SJSA1 (cell line): ENCODE measurements at regions not wholly inside any gene's neighbourhood (a gene's known extent, or its start where the extent isn't known, plus 50 kb on each side); places are given as distances from the start of the nearest gene placed in this dataset.

ENCODE experiments used
- DNase-seq, 2 experiments: peaks; one replicate each; pipeline ENCODE4 v3.0.0-alpha.2; 2015 to 2020; ENCODE audit warnings: low spot score in 2 of 2, low read depth in 1 of 2
- H3K27ac ChIP-seq: fragments of 250-450 bp; sonication (Bioruptor Pico); 2 replicates; pipeline ENCODE4 v1.5.1; 2020; ENCODE audit warnings: mild to moderate bottlenecking, moderate library complexity
- H3K27me3 ChIP-seq: fragments of 250-450 bp; sonication (Bioruptor Pico); replicated peaks from 2 replicates; pipeline ENCODE4 v1.5.1; 2020; ENCODE audit warnings: mild to moderate bottlenecking, moderate library complexity
- H3K36me3 ChIP-seq: fragments of 250-450 bp; sonication (Bioruptor Pico); 2 replicates; pipeline ENCODE4 v1.5.1; 2020; ENCODE audit warnings: mild to moderate bottlenecking
- H3K4me1 ChIP-seq: fragments of 250-450 bp; sonication (Bioruptor Pico); replicated peaks from 2 replicates; pipeline ENCODE4 v1.6.1; 2021; ENCODE audit warnings: mild to moderate bottlenecking
- H3K4me3 ChIP-seq: fragments of 250-450 bp; sonication (Bioruptor Pico); 2 replicates; pipeline ENCODE4 v1.5.1; 2020; ENCODE audit warnings: mild to moderate bottlenecking
- H3K9me3 ChIP-seq: fragments of 250-450 bp; sonication (Bioruptor Pico); replicated peaks from 2 replicates; pipeline ENCODE4 v1.5.1; 2020; ENCODE audit warnings: mild to moderate bottlenecking

- H3K36me3 ChIP-seq: no peaks in the 10 kb centered on the region
- H3K9me3 ChIP-seq: no peaks in the 10 kb centered on the region; the same call in 1 of the 2 replicates
- no peak overlapping the region for H3K4me3 ChIP-seq
- no peak for DNase-seq
- no peaks in the 10 kb centered on the region for H3K4me1 ChIP-seq
- H3K27ac ChIP-seq: no peak overlapping the region
- H3K27me3 ChIP-seq: no peaks in the 10 kb centered on the region
Measured at GRCh38 chr14:27958757-27959156, 807.8 kb upstream of the FOXG1 start.

- H3K9me3 ChIP-seq: no peaks in the 10 kb centered on the region; the same call in 1 of the 2 replicates
- no peak for DNase-seq
- H3K4me3 ChIP-seq: no peak overlapping the region
- H3K27ac ChIP-seq: no peak overlapping the region
- no peaks in the 10 kb centered on the region for H3K27me3 ChIP-seq
- H3K4me1 ChIP-seq: no peaks in the 10 kb centered on the region
- H3K36me3 ChIP-seq: no peaks in the 10 kb centered on the region
Measured at GRCh38 chr14:27995691-27996090, 770.9 kb upstream of the FOXG1 start.

- Histone ChIP-seq H3K9me3 (no peaks in the 10 kb centered on the region), H3K27me3 (no peaks in the 10 kb centered on the region), H3K4me3 (no peak overlapping the region)
Measured at GRCh38 chr14:28001002-28001401, 765.6 kb upstream of the FOXG1 start.

GRCh38 chr14:28012629-28013415 is 753.8 kb upstream of the FOXG1 start:
- Histone ChIP-seq H3K9me3 (no peaks in the 10 kb centered on the region), H3K4me1 (no peaks in the 10 kb centered on the region), H3K36me3 (no peaks in the 10 kb centered on the region), H3K27ac (no peak overlapping the region), H3K4me3 (no peak overlapping the region), H3K27me3 (no peaks in the 10 kb centered on the region)
- no peak for DNase-seq

More at GRCh38 chr14:28001002-28001401, 765.6 kb upstream of the FOXG1 start:
- Histone ChIP-seq H3K4me1 (no peaks in the 10 kb centered on the region), H3K36me3 (no peaks in the 10 kb centered on the region), H3K27ac (no peak overlapping the region)
- DNase-seq: no peak

GRCh38 chr14:28020112-28020511 is 746.5 kb upstream of the FOXG1 start:
- Histone ChIP-seq H3K9me3 (no peaks in the 10 kb centered on the region; the same call in 1 of the 2 replicates), H3K27ac (no peak overlapping the region), H3K4me3 (no peak overlapping the region), H3K4me1 (no peaks in the 10 kb centered on the region), H3K36me3 (no peaks in the 10 kb centered on the region), H3K27me3 (no peaks in the 10 kb centered on the region)
- DNase-seq: no peak

- H3K27me3 ChIP-seq: no peaks in the 10 kb centered on the region
- H3K27ac ChIP-seq: no peak overlapping the region
- no peaks in the 10 kb centered on the region for H3K36me3 ChIP-seq
- H3K9me3 ChIP-seq: no peaks in the 10 kb centered on the region; the same call in 1 of the 2 replicates
- no peak for DNase-seq
- H3K4me1 ChIP-seq: no peaks in the 10 kb centered on the region
- H3K4me3 ChIP-seq: no peak overlapping the region
Measured at GRCh38 chr14:28023853-28024252, 742.7 kb upstream of the FOXG1 start.

GRCh38 chr14:28052251-28052650 is 714.3 kb upstream of the FOXG1 start:
- Histone ChIP-seq H3K4me1 (no peaks in the 10 kb centered on the region), H3K27ac (no peak overlapping the region), H3K9me3 (no peaks in the 10 kb centered on the region), H3K4me3 (no peak overlapping the region), H3K27me3 (no peaks in the 10 kb centered on the region), H3K36me3 (no peaks in the 10 kb centered on the region)
- DNase-seq: no peak

- Histone ChIP-seq H3K9me3 (no peaks in the 10 kb centered on the region), H3K4me1 (no peaks in the 10 kb centered on the region)
- DNase-seq: no peak
Measured at GRCh38 chr14:28055008-28055407, 711.6 kb upstream of the FOXG1 start.

GRCh38 chr14:28057359-28058296 is 709.0 kb upstream of the FOXG1 start:
- H3K36me3 ChIP-seq: no peaks in the 10 kb centered on the region
- no peaks in the 10 kb centered on the region for H3K27me3 ChIP-seq
- no peaks in the 10 kb centered on the region for H3K9me3 ChIP-seq
- H3K27ac ChIP-seq: no peak overlapping the region
- DNase-seq: no peak
- no peaks in the 10 kb centered on the region for H3K4me1 ChIP-seq
- H3K4me3 ChIP-seq: no peak overlapping the region

More at GRCh38 chr14:28055008-28055407, 711.6 kb upstream of the FOXG1 start:
- no peaks in the 10 kb centered on the region for H3K27me3 ChIP-seq
- no peak overlapping the region for H3K27ac ChIP-seq
- H3K36me3 ChIP-seq: no peaks in the 10 kb centered on the region
- H3K4me3 ChIP-seq: no peak overlapping the region

- H3K36me3 ChIP-seq: no peaks in the 10 kb centered on the region
- no peaks in the 10 kb centered on the region for H3K27me3 ChIP-seq
- H3K4me3 ChIP-seq: no peak overlapping the region
- no peak overlapping the region for H3K27ac ChIP-seq
- H3K9me3 ChIP-seq: no peaks in the 10 kb centered on the region
- H3K4me1 ChIP-seq: no peaks in the 10 kb centered on the region
- no peak for DNase-seq
Measured at GRCh38 chr14:28059254-28059653, 707.3 kb upstream of the FOXG1 start.

GRCh38 chr14:28061006-28061405 is 705.6 kb upstream of the FOXG1 start:
- Histone ChIP-seq H3K4me3 (no peak overlapping the region), H3K27me3 (no peaks in the 10 kb centered on the region), H3K27ac (no peak overlapping the region), H3K4me1 (no peaks in the 10 kb centered on the region), H3K9me3 (no peaks in the 10 kb centered on the region), H3K36me3 (no peaks in the 10 kb centered on the region)
- DNase-seq: no peak

- no peak for DNase-seq
Measured at GRCh38 chr14:28077021-28077420, 689.6 kb upstream of the FOXG1 start.

GRCh38 chr14:28083389-28083788 is 683.2 kb upstream of the FOXG1 start:
- Histone ChIP-seq H3K27ac (no peak overlapping the region), H3K36me3 (no peaks in the 10 kb centered on the region), H3K4me3 (no peak overlapping the region), H3K27me3 (no peaks in the 10 kb centered on the region), H3K4me1 (no peaks in the 10 kb centered on the region), H3K9me3 (no peaks in the 10 kb centered on the region)
- DNase-seq: no peak

More at GRCh38 chr14:28077021-28077420, 689.6 kb upstream of the FOXG1 start:
- H3K4me3 ChIP-seq: no peak overlapping the region
- no peaks in the 10 kb centered on the region for H3K36me3 ChIP-seq
- no peaks in the 10 kb centered on the region; the same call in 1 of the 2 replicates for H3K9me3 ChIP-seq
- no peaks in the 10 kb centered on the region for H3K27me3 ChIP-seq
- no peaks in the 10 kb centered on the region for H3K4me1 ChIP-seq
- no peak overlapping the region for H3K27ac ChIP-seq

GRCh38 chr14:28088125-28088524 is 678.5 kb upstream of the FOXG1 start:
- Histone ChIP-seq H3K9me3 (no peaks in the 10 kb centered on the region), H3K36me3 (no peaks in the 10 kb centered on the region), H3K27ac (no peak overlapping the region), H3K4me1 (no peaks in the 10 kb centered on the region), H3K27me3 (no peaks in the 10 kb centered on the region), H3K4me3 (no peak overlapping the region)
- no peak for DNase-seq
